GM19438 (cell line): ENCODE measurements at regions not wholly inside any gene's neighbourhood (a gene's known extent, or its start where the extent isn't known, plus 50 kb on each side); places are given as distances from the start of the nearest gene placed in this dataset.

ENCODE experiments used
- ATAC-seq: cut with Tn5 transposase; IDR thresholded peaks from one replicate; pipeline ENCODE4 v1.9.1; 2021; ENCODE audit warnings: low read depth; ENCODE audit not compliant: unreplicated experiment

- no peak for ATAC-seq
These were observed 92.2 kb upstream of the ATF7IP start for GRCh38 chr12:14272956-14273912.

GRCh38 chr12:14273913-14274311 is 91.6 kb upstream of the ATF7IP start:
- ATAC-seq = no peak

- ATAC-seq = no peak
These were observed 90.4 kb upstream of the ATF7IP start for GRCh38 chr12:14275111-14275510.

DNA sequence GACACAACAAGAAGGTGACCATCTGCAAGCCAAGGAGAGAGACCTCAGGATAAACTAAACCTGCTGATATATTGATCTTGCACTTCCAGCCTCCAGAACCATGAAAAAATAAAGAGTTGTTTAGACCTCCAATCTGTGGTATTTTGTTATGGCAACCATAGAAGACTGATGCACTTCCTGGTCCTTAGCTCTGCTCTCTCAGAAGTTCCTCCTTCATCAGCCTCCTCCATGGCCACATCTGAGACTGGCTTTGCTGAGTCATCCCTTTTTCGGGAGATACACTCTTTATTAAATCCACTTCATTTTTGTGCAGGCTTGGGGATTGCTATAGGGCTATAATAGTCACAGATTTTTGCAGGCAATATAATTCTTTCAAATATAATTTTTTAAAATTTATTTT is 89.6 kb upstream of the ATF7IP start:
- ATAC-seq = no peak

- no peak for ATAC-seq
These were observed 87.1 kb upstream of the ATF7IP start for GRCh38 chr12:14278294-14278953.

DNA sequence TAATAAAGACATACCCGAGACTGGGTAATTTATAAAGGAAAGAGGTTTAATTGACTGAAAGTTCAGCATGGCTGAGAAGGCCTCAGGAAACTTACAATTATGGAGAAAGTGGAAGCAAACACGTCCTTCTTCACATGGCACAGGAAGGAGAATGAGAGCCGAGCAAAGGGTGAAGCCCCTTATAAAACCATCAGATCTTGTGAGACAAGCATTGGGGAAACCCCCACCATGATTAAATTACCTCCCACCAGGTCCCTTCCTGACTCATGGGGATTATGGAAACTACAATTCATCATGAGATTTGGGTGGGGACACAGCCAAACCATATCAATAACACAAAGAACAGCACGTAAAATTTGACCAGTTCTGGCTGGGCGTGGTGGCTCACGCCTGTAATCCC is 85.6 kb upstream of the ATF7IP start:
- no peak for ATAC-seq

GRCh38 chr12:14280921-14281320 is 84.6 kb upstream of the ATF7IP start:
- no peak for ATAC-seq

- no peak for ATAC-seq
These were observed 83.9 kb upstream of the ATF7IP start for GRCh38 chr12:14281539-14281938.

GRCh38 chr12:14283489-14284144 is 81.9 kb upstream of the ATF7IP start:
- no peak for ATAC-seq

- peak; percentile 61 for ATAC-seq
These were observed 81.2 kb upstream of the ATF7IP start for GRCh38 chr12:14284184-14284722.

DNA sequence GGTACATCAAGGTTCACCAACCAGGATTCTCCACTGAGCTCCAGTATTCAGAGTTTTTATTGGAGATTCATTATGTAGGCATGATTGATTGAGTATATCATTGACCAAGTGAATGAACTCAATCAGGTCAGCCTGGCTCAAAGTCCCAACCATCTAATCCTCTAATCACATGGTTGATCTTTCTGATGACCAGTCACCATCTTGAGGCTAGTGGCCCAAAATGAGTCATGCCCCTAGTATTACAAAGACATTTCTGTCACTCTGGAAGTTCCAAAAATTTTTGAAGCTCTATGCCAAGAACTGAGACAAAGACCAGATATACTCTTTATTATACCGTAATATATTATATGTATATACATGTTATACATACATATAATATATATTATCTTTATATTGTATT is 75.9 kb upstream of the ATF7IP start:
- no peak for ATAC-seq

- no peak for ATAC-seq
These were observed 74.5 kb upstream of the ATF7IP start for GRCh38 chr12:14290951-14291350.

DNA sequence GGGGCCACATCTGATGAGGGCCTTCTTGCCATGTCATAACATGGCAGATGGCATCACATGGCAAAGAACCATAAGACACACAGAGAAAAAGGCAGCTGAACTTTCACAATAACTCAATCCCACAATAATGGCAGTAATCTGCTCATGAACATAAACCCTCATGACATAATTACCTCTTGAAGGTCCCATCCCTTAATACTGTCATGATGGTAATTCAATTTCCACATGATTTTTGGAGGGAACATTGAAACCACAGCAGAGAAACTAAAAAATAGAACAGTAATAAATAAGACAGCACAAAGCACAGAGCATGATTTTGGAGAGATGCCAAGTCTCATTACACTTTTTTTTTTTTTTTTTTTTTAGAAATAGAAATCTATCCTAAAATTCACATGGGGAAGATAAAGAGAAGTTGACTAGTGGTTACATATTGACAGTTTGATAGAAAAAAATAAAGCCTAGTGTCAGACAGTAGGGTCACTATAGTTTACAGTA is 61.8 kb upstream of the ATF7IP start:
- no peak for ATAC-seq

- ATAC-seq = no peak
These were observed 58.5 kb upstream of the ATF7IP start for GRCh38 chr12:14307004-14307403.

GRCh38 chr12:14308516-14308915 is 57.0 kb upstream of the ATF7IP start:
- no peak for ATAC-seq

GRCh38 chr12:14310866-14311265 is 54.6 kb upstream of the ATF7IP start:
- ATAC-seq = no peak

DNA sequence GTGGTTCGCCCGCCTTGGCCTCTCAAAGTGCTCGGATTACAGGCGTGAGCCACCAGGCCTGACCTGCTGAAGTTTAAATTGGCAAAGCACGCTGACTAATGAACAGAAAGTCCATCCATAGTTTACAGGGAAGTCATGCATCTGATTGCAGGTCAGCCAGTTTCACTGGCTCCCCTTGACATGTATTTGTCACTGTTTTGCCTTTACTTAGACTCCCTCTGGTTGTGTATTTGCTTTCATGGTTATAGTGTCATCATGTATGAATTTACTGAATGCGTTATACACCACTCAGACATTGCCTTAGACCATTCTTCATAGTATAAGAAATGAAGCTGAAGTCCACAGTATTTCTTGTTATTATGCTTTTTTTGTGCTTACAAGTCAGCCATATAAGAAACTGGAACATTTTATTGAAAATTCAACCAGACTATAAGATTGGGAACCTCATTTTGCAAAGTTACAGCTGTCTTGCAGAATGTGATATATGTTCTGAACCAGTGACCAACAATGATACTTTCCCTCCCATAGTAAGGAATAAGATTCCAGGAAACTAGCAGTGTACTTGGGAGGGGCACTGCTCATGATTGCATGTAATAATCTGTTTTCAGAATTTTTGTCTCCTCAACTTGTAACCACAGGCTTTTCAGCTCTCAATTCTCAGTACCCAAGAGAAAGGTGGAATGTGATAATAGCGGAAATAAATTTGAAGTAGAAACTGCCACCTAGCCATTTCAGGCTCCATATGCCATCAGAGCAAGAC is 51.9 kb upstream of the ATF7IP start:
- no peak for ATAC-seq

DNA sequence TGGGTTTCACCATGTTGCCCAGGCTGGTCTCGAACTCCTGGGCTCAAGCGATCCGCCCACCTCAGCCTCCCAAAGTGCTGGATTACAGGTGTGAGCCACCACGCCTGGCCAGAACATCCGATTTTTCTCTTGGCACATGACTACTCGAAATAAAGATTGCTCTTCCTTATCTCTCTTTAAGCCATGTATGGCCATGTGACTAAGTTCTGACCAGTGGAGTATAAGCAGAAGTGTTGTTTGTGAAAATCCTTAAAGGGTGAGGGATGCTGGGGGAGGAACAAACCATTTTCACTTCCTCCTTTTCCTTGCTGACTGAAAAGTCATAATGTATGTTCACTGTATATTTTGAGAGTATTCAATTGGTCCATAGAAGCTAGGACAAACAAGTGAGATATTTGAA is 50.7 kb upstream of the ATF7IP start:
- ATAC-seq = no peak

GRCh38 chr12:14315501-14315900 is 50.0 kb upstream of the ATF7IP start:
- no peak for ATAC-seq
